Keratinocyte (primary cell): ENCODE measurements at regions not wholly inside any gene's neighbourhood (a gene's known extent, or its start where the extent isn't known, plus 50 kb on each side); places are given as distances from the start of the nearest gene placed in this dataset.

Experiments used
- DNase-seq: peaks from one replicate; pipeline ENCODE4 v3.0.0-alpha.2; 2011; ENCODE audit warnings: low read depth, missing footprints, low spot score
- FAIRE-seq: peaks from 2 replicates; lab custom pipeline; 2011; peaks lifted over from hg19 to GRCh38; lab: Jason Lieb, UNC
- H2AFZ ChIP-seq: 2 replicates; pipeline ENCODE4 v1.6.0; 2012; ENCODE audit warnings: low read length, control low read depth, inconsistent platforms; ENCODE audit not compliant: control insufficient read depth
- H3K27ac ChIP-seq: 2 replicates; pipeline ENCODE4 v1.5.1; 2011; ENCODE audit warnings: low read length; ENCODE audit not compliant: control insufficient read depth, insufficient read depth
- H3K27me3 ChIP-seq: 3 replicates; pipeline ENCODE4 v1.6.0; 2011; ENCODE audit warnings: low read length; ENCODE audit not compliant: control insufficient read depth, insufficient read depth; ENCODE audit errors: extremely low read depth
- H3K36me3 ChIP-seq, 2 experiments: 2 replicates in 1 of 2; 3 replicates in 1 of 2; pipeline ENCODE4 v1.5.1; 2011; ENCODE audit warnings: low read length in 2 of 2, mild to moderate bottlenecking in 1 of 2; ENCODE audit not compliant: control insufficient read depth in 2 of 2, insufficient read depth in 2 of 2; ENCODE audit errors: extremely low read depth in 1 of 2
- H3K4me1 ChIP-seq: 3 replicates; pipeline ENCODE4 v1.5.1; 2011; ENCODE audit warnings: low read length; ENCODE audit not compliant: control insufficient read depth, insufficient read depth; ENCODE audit errors: extremely low read depth
- H3K4me2 ChIP-seq: 3 replicates; pipeline ENCODE4 v1.6.0; 2011; ENCODE audit warnings: low read depth, low read length; ENCODE audit not compliant: control insufficient read depth, insufficient read depth; ENCODE audit errors: extremely low read depth
- H3K4me3 ChIP-seq, 3 experiments: fragments of 200-600 bp in 1 of 3; sonication (generic) in 1 of 3; 2 replicates in 2 of 3; 3 replicates in 1 of 3; pipeline ENCODE4 v1.5.1; 2011 to 2016; ENCODE audit warnings: low read length in 3 of 3, mild to moderate bottlenecking in 3 of 3, control low read depth in 2 of 3, inconsistent platforms in 1 of 3, low read depth in 1 of 3, mixed read lengths in 1 of 3, mixed run types in 1 of 3, moderate library complexity in 1 of 3; ENCODE audit not compliant: control insufficient read depth in 2 of 3, insufficient read depth in 2 of 3; ENCODE audit errors: extremely low read depth in 1 of 3
- H3K79me2 ChIP-seq: 2 replicates; pipeline ENCODE4 v1.6.0; 2012; ENCODE audit warnings: low read length; ENCODE audit not compliant: control insufficient read depth, insufficient read depth
- H3K9ac ChIP-seq: 3 replicates; pipeline ENCODE4 v1.6.0; 2011; ENCODE audit warnings: low read length; ENCODE audit not compliant: control insufficient read depth, insufficient read depth; ENCODE audit errors: extremely low read depth
- H3K9me1 ChIP-seq: 3 replicates; pipeline ENCODE4 v1.6.0; 2011; ENCODE audit warnings: low read length; ENCODE audit not compliant: control insufficient read depth, insufficient read depth; ENCODE audit errors: extremely low read depth
- H3K9me3 ChIP-seq: 2 replicates; pipeline ENCODE4 v1.5.1; 2012; ENCODE audit warnings: low read depth, low read length; ENCODE audit not compliant: control insufficient read depth
- H4K20me1 ChIP-seq: 3 replicates; pipeline ENCODE4 v1.6.0; 2011; ENCODE audit warnings: low read length; ENCODE audit not compliant: control insufficient read depth, insufficient read depth; ENCODE audit errors: extremely low read depth
- CTCF ChIP-seq, 3 experiments: IDR thresholded peaks in 1 of 3; conservative IDR thresholded peaks in 1 of 3; optimal IDR thresholded peaks in 1 of 3; 2 replicates in 2 of 3; 3 replicates in 1 of 3; pipeline versions ENCODE3 to v1.5.1; 2011; ENCODE audit warnings: low read length in 3 of 3, mild to moderate bottlenecking in 3 of 3, moderate library complexity in 2 of 3, control low read depth in 1 of 3, inconsistent platforms in 1 of 3; ENCODE audit not compliant: insufficient read depth in 2 of 3; ENCODE audit errors: extremely low read depth in 1 of 3
- EZH2 ChIP-seq: IDR thresholded peaks from one replicate; pipeline ENCODE4 v1.6.1; 2012; ENCODE audit warnings: inconsistent platforms, mild to moderate bottlenecking, low read length, moderate library complexity
- dilution Hi-C: fragments of 300-500 bp; cut with MboI; formaldehyde crosslinking; loops from one replicate; pipeline ENCODE4 v1.7.0; 2020; ENCODE audit warnings: low sequenced_read_pairs; ENCODE audit not compliant: extremely low pct_ligation_motif_present

- Histone ChIP-seq H2AFZ (no peak overlapping the region), H3K79me2 (no peaks in the 10 kb centered on the region), H3K9me1 (no peaks in the 10 kb centered on the region), H3K27ac (no peak overlapping the region), H4K20me1 (no peaks in the 10 kb centered on the region), H3K4me2 (no peak overlapping the region), H3K9me3 (no peaks in the 10 kb centered on the region), H3K4me1 (peaks cover 12% of the 10 kb centered on the region), H3K36me3 (no peaks in the 10 kb centered on the region), H3K4me3 (no peak overlapping the region), H3K9ac (no peak overlapping the region), H3K27me3 (no peaks in the 10 kb centered on the region)
- dilution Hi-C loops, result no loop called here
- TF ChIP-seq CTCF (optimal IDR thresholded peaks at IDR 0.05 in 1 of 3, IDR thresholded peaks at IDR 0.05 in 1 of 3, conservative IDR thresholded peaks at IDR 0.05 in 1 of 3; ENCODE audit: extremely low read depth in 1 of 3, insufficient read depth in 2 of 3, low read length in 3 of 3) (no peak), EZH2 (no peak)
- FAIRE-seq (no peak), DNase-seq (no peak)
Measured at GRCh38 chr20:22841846-22842245, 193.3 kb upstream of the SSTR4 start.

- H3K9ac ChIP-seq, result no peak overlapping the region
- H3K27me3 ChIP-seq, result no peaks in the 10 kb centered on the region
- no peaks in the 10 kb centered on the region for H3K9me1 ChIP-seq
- H3K4me3 ChIP-seq, result no peak overlapping the region
- H3K4me1 ChIP-seq, result peaks cover 3% of the 10 kb centered on the region
- DNase-seq, result no peak
- H3K9me3 ChIP-seq, result no peaks in the 10 kb centered on the region
- TF ChIP-seq CTCF (optimal IDR thresholded peaks at IDR 0.05 in 1 of 3, IDR thresholded peaks at IDR 0.05 in 1 of 3, conservative IDR thresholded peaks at IDR 0.05 in 1 of 3; ENCODE audit: extremely low read depth in 1 of 3, insufficient read depth in 2 of 3, low read length in 3 of 3), result no peak
- no peak for TF ChIP-seq EZH2
- H3K4me2 ChIP-seq, result no peak overlapping the region
- H4K20me1 ChIP-seq, result no peaks in the 10 kb centered on the region
- dilution Hi-C loops, result no loop called here
- H3K36me3 ChIP-seq, result no peaks in the 10 kb centered on the region
- no peak for FAIRE-seq
- no peak overlapping the region for H2AFZ ChIP-seq
- no peaks in the 10 kb centered on the region for H3K79me2 ChIP-seq
- no peak overlapping the region for H3K27ac ChIP-seq
Measured at GRCh38 chr20:22842793-22843192, 192.3 kb upstream of the SSTR4 start.
